ENCODE measurements at regions not wholly inside any gene's neighbourhood (a gene's known extent, or its start where the extent isn't known, plus 50 kb on each side); places are given as distances from the start of the nearest gene placed in this dataset.
"Not testable (repeated sequence)": the region's sequence is repeated elsewhere in the genome, so short reads cannot be mapped to it uniquely, and the experiment has no call there.

DNA sequence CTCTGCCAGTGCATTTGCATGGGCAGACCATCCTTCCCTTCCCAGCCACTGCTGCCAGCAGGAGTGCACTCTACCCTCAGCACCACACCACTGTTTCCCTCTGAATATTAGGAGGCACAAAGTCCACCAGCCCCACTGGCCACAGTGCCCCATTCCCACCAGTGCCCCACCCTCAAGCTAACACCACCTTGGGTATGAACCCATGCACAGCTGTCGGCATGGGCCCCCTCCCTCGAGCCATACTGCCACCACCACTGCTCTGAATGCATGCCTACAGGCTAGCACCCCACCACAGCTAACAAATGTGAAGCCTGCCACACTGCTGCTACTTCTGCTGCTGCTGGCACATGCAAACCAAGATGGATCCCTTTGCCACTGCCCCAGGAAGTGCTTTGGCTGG, 810.4 kb downstream of the TRAM1L1 start:
- DNase-seq: no peak

DNA sequence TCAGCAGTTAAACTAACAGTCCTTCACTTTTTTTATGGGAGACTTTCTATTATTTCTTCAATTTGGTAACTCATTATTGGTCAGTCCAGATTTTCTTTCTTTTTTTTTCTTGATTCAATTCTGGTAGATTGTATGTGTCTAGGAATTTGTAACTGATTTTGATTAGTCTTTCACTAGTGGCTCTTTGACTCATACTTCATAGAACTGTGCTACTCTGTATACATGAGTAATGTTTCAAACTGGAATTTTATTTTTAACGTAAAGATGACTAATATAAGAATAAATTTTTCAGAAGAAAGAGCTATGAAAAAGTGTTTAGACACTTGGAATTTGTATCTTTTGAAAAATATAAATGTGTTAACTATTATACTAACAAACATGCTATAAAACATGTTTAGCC, 813.0 kb downstream of the TRAM1L1 start:
- no peak for DNase-seq

DNA sequence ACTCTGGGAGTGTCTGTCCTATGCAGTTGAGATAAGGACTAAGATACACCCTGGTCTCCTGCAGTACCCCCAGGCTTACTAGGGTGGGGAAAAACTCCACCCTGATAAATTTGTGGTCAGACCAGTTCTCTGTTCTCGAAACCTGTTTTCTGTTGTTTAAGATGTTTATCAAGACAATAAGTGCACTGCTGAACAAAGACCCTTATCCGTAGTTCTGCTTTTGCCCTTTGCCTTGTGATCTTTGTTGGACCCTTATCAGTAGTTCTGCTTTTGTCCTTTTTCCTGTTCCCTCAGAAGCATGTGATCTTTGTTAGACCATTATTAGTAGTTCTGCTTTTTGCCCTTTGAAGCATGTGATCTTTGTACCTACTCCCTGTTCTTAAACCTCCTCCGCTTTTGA, 824.4 kb downstream of the TRAM1L1 start:
- DNase-seq: not testable (repeated sequence)

DNA sequence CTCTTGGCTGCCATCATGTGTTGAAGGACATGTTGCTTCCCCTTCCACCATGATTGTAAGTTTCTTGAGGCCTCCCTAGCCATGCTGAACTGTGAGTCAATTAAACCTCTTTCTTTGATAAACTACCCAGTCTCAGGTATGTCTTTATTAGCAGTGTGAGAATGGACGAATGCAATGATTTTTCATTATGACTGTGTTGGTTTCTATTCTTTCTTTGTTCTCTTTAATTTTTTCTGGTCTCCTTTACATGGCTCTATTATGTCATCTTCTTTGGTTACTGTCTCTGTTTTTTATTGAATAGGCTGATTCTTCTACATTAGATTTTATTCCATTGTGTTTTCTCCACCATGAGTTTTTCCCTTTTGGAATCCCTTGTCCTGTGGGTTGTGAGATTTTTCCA, 840.6 kb downstream of the TRAM1L1 start:
- no peak for DNase-seq

DNA sequence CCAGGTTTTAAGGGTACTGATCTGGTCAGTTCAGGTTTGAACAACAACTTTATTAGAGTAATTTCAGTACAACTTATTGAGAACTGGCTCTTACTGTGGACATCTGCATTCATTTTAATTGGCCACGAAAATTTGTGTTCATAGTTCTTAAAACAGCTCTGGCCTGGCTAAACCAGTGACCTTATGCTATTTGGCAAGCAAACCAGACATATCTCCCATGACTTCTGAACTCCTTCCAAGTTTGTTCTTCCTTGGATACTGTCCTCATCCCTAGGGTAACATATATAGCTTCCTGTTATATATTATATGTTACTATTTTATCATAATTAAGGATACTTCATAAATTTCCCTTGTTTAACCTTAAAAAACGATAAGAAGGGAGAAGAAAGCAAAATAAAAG, 841.9 kb downstream of the TRAM1L1 start:
- DNase-seq: no peak

DNA sequence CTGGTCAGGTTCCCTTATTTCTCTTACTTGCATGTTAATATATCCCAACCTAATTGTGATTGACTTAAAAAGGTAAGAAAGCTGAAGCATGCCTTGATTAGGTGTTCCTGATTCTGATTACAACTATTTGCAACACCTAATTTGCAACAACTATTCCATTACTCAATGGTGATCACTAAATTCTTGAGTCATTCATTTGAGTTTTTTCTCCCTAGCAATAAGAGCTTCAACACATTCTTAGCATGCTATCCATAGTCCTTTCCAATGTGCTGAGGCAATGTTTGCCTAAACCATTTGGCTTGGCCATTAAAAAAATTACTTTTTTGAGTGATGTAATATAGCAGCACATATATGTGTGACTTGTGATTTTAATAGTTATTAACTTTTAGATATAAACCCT, 851.4 kb downstream of the TRAM1L1 start:
- DNase-seq: no peak

DNA sequence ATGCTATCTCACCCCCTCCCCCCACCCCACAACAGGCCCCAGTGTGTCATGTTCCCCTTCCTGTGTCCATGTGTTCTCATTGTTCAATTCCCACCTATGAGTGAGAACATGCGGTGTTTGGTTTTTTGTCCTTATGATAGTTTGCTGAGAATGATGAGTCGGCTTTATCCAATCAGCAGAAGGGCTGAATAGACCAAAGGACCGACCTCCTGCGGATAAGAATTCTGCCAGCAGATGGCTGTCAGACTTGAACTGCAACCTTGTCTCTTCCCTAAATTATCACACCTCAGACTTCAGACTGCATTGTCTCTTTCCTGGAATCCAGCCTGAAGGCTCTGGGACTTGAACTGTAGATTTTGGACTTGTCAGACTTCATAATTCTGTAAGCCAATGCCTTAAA, 853.4 kb downstream of the TRAM1L1 start:
- not testable (repeated sequence) for DNase-seq

DNA sequence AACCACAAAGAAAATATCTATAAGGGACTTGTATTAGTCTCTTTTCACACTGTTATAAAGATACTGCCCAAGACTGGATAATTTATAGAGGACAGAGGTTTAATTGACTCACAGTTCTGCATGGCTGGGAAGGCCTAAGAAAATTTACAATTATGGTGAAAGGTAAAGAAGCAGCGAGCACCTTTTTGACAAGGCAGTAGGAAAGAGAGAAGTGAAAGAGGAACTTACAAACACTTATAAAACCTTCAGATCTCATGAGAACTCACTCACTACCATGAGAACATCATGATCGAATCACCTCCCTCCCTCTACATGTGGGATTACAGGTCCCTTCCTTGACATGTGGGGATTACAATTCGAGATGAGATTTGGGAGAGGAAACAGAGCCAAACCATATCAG, 856.0 kb downstream of the TRAM1L1 start:
- DNase-seq: no peak

DNA sequence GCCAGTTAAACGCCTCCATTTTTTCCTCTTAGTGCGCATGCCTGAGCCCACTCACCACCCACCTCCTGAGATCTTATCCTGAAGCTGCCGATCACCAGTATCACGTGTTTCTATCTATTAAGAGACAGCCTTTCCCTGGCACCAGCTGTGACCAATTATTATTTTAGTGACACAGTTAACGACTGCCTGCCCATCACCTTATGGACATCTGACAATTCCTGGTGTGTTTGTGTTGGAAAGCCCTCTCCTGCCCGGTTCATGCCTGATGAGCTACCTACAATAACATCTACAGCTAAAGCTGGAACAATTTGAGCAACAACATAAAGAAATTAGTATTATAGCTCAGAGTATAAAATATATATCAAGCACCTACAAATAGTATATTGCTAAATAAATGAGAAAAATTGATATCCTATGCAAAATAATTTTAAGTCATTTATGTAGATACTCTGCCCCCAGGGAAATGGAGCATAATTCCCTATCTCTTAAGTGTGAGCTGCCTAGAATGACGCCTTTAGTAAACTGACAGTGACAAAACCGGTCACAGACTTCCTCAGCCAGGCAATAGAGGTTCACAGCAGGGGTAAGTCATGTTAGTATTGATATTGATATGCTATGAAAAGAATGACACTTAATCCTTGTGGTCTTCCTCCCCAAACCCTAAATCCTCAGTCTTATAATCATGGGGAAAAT, 862.2 kb downstream of the TRAM1L1 start:
- DNase-seq: no peak

DNA sequence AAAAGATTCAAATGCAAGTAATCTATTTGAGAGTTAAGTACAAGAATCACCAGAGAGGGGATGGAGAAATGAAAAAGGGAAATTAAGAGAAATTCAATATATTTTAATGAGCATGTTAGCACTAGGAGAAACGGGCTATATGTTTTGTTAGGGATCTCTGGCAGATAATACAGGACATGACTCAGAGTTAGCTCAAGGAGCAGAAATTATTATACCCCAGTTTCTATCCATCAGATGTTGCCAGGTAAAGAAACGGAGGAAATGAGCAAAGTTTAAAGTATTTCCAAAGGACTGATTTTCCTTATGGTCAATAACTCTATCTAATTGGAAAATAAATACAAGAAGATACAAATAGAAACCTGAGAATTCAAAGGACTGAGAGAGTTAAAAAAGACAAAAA, 867.6 kb downstream of the TRAM1L1 start:
- no peak for DNase-seq

DNA sequence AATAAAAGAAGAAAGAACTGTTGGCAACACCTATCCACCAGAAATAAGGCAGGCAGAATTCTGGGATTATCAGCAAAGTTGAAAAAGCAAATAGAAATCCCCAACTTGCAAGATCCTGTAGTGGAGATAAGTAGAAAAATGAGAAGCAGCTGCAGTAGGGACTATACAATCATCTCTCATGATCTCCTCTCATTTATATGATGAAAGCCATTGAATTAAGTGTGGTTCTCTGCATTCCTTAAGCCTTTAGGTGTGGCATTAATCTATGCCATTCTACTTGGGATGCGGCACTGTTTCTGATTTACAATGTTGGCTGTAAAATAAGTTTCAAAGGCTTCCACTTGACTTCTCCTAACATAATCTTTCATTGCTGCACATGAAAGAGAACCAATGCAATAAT, 869.8 kb downstream of the TRAM1L1 start:
- DNase-seq: no peak

DNA sequence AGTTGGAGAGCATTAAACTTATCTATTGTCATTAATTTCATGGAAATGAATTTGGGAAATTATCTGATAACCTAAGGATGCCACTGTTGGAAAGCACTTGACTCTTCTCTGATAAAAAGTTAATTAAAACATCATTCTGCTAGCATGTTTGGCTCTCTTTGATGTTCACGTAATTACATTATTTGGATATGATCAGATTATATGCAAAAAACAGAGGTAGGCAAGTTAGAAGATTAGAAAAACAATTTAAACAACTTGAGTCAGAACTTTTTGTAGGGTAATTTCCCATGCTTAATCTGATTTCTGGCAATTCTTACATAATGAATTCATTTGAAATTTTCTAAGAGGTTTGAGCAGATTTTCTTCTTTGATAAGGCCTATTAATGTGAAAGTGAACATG, 882.9 kb downstream of the TRAM1L1 start:
- no peak for DNase-seq

DNA sequence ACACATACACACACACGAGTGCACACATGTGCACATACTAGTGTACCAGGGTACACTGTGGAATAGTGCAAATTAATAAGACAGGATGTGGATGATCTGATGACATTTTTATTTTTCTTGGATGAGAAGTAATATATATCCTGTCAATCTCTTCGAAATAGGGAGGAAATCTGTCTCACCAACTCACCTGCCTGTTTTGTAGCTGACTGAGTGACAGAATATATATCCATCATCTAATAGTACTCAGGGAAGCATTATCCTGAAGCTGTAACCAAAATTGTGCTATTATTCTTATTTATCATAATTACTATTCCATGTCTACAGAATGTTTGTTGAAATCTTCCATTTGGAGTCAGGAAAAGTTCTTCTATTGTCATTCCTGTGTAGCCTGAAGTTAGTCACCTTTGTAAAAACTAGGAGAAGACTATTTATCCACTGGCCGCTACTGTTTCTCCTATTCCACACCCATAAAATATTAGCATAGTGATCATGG, 888.0 kb downstream of the TRAM1L1 start:
- no peak for DNase-seq

DNA sequence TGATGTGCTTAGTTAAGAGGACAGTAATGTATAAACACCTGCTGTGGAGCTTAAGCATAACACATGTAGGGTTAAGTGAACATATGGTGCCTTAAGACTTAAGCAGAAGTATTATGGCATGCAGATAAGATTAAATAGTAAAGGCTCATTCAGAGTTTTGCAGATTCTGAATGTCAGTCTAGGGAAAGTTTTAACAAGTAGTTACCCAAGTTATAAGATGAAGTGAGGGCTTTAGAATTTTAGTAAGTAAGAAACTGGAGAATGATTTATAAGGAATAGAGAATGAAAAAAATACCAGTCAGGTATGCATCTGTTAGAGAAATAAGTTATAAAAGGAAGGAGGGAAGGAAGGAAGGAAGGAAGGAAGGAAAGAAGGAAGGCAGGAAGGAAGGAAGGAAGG, 902.1 kb downstream of the TRAM1L1 start:
- DNase-seq: no peak

DNA sequence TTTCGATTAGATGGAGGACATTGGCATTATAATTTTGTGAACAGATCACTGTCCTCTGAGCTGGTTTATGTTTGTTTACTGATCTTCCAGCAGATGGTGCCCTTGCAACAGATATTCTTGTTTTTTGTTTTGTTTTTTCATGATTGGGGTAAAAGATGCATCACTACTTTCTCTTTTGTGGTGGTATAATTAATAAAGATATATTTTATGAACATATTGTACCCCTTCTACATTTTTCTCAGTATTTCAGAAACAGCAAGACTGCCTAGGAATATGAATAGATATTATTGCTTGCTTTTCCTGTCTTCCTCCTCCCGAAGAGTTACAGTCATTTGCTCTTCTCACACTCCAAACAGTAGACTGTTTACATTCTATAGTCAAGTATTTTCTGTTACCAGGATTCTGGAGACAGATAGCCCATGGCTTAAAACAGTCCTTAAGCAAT, 905.2 kb downstream of the TRAM1L1 start:
- no peak for DNase-seq

DNA sequence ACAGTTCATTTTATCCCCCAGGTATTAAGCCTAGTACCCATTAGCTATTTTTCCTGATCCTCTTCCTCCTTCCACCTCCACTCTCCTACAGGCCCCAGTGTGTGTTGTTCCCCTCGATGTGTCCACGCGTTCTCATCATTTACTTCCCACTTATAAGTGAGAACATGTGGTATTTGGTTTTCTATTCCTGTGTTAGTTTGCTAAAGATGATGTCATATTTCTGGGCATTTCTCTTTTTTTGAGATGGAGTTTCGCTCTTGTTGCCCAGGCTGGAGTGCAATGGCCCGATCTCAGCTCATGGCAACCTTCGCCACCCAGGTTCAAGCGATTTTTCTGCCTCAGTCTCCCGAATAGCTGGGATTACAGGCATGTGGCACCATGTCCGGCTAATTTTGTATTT, 934.0 kb downstream of the TRAM1L1 start:
- not testable (repeated sequence) for DNase-seq

DNA sequence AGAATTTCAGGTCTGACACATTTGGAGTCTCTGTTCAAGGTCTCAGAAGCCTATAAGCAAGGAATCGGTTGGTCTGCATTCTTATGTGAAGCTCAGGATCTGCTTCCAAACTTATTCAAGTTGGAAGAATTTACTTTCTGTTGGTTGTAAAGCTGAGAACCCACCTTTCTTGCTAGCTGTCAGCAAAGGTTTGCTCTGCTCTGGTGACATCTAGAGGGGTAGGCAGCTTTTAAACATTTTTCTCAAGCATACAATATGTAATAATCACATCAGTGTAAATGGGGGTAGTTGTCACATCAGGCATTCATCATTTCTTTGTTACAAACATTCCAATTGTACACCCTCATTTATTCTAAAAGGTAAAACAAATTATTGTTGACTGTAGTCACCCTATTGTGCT, 935.2 kb downstream of the TRAM1L1 start:
- DNase-seq: no peak

DNA sequence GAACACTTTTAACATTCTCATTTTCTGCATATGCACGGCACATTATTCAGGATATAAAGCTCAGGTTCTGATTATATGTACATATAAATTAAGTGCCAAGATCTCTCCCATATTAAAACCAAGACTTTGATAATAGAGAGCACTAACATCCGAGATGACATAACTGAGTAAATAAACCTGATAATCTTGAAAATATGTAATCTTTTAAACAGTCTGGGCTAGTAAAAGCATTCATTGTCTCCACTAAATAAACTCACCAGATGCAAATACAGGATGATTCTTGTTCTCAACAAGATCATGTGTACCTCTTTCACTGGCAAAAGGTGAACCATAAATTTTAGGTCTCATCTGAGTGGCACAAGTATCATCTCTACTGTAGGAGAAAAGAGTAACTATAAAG, 942.2 kb downstream of the TRAM1L1 start:
- no peak for DNase-seq

DNA sequence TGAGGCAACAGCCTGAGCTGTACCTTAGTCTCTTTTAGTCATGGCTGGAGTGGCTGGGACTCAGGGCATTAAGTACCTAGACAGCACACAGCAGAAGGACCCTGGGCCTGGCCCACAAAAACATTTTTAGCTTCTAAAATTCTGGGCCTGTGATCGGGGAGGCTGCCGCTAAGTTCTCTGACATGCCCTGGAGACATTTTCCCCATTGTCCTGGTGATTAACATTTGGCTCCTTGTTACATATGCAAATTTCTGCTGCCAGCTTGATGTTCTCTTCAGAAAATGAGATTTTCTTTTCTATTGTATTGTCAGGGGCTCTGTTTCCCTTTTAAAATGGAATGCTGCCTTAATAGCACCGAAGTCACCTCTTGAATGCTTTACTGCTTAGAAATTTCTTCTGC, 952.4 kb downstream of the TRAM1L1 start:
- DNase-seq: no peak

DNA sequence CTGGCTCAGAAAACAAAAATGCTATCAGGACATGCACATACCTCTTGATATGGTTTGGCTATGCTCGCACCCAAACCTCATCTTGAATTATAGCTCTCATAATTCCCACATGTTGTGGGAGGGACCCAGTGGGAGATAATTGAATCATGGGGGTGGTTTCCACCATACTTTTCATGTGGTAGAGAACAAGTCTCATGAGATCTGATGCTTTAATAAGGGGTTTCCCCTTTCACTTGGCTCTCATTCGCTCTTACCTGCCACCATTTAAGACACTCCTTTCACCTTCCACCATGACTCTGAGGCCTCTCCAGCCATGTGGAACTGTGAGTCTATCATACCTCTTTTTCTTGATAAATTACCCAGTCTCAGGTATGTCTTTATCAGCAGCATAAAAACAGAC, 958.6 kb downstream of the TRAM1L1 start:
- DNase-seq: no peak

DNA sequence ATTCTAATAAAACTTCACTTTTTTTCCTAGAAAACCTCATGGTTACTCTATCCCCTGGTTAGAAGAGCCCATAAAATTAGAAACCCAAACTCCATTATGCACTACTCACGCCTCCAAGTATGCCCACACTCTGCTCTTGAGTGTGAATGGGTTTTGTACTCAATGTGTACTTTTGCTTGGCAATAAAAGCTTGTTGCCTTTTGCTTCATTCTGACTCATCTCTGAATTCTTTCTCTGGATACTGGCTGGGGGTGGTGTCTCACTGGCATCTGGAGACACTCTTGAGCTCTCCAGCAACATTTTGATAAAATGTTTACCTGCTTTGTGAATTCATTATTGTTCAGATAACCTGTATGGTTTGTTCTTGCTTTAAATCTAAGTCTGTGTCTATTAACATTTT, 963.3 kb downstream of the TRAM1L1 start:
- no peak for DNase-seq

DNA sequence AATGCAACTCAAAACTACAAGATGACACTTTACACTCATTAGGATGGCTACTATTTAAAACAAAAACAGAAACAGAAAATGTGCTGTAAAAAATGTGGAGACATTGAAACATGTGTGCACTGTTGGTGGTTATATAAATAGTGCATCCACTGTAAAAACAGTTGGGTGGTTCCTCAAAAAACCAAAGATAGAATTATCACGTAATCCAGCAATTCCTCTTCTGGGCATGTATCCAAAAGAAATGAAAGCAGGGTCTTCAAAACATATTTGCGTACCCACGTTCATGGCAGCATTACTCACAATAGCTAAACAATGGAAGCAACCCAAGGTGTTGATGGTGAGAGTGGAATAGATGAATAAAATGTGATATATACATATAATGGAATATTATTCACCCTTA, 967.2 kb downstream of the TRAM1L1 start:
- DNase-seq: no peak

DNA sequence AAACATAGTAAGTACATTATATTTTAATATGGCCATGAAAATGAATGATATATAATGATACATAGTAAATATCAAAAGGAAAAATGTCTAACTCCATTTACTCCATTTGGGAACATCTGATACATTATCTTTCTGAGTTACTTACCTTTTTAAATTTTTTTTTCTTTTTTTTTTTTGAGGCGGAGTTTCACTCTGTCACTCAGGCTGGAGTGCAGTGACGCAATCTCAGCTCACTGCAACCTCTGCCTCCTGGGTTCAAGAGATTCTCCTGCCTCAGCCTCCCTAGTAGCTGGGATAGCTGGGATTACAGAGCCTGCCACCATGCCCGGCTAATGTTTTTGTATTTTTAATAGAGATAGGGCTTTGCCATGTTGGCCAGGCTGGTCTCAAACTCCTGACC, 972.5 kb downstream of the TRAM1L1 start:
- DNase-seq: not testable (repeated sequence)

DNA sequence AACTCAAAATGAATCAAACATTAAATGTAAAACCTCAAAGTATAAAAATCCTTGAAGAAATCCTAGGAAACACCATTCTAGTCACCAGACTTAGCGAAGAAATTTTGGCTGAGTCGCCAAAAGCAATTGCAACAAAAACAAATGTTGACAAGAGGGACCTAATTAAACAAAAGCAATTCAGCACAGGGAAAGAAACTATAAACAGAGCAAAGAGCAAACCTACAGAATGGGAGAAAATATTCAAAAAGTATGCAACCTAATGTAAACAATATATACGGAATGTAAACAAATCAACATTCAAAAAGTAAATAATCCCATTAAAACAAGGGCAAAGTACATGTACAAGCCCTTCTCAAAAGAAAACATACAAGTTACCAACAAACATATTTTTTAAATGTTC, 974.7 kb downstream of the TRAM1L1 start:
- no peak for DNase-seq

DNA sequence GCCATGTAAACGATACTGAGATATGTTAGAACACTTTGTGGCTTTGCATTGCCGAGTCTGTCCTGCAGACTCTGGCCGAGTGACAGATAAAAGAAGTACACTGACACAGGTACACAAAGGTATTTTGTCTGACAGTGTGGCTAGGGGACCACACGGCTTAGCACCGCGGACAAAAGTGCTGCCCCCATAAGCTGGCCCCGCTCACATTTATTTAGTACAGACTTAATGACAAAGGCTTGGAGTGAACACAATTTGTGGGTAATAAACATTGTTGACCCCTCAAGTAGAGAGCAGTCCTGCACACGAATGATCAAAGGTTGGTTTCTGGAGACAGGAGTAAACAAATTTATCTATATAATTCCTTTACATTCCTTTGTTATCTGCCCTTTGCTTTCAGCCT, 976.8 kb downstream of the TRAM1L1 start:
- no peak for DNase-seq

Measured in amniotic stem cell (primary cell).